Glutamatergic neuron (in vitro differentiated cells): ENCODE measurements at regions not wholly inside any gene's neighbourhood (a gene's known extent, or its start where the extent isn't known, plus 50 kb on each side); places are given as distances from the start of the nearest gene placed in this dataset.

Experiments used
- DNase-seq: peaks from one replicate; pipeline ENCODE4 v3.0.0; 2022
- H3K27ac Mint-ChIP-seq: one replicate; pipeline ENCODE4 v1.8.0; 2020; ENCODE audit warnings: mild to moderate bottlenecking, mixed read lengths, inconsistent platforms; ENCODE audit not compliant: unreplicated experiment
- H3K27me3 Mint-ChIP-seq: one replicate; pipeline ENCODE4 v1.8.0; 2020; ENCODE audit warnings: mild to moderate bottlenecking, moderate library complexity, mixed read lengths, inconsistent platforms; ENCODE audit not compliant: unreplicated experiment
- H3K36me3 Mint-ChIP-seq: one replicate; pipeline ENCODE4 v1.8.0; 2020; ENCODE audit warnings: mild to moderate bottlenecking, mixed read lengths, inconsistent platforms; ENCODE audit not compliant: unreplicated experiment
- H3K4me1 Mint-ChIP-seq: one replicate; pipeline ENCODE4 v1.8.0; 2020; ENCODE audit warnings: mild to moderate bottlenecking, low read depth, mixed read lengths, inconsistent platforms; ENCODE audit not compliant: unreplicated experiment
- H3K4me3 Mint-ChIP-seq: one replicate; pipeline ENCODE4 v1.8.0; 2020; ENCODE audit warnings: mild to moderate bottlenecking, mixed read lengths, inconsistent platforms; ENCODE audit not compliant: unreplicated experiment
- H3K9me3 Mint-ChIP-seq: one replicate; pipeline ENCODE4 v1.8.0; 2020; ENCODE audit warnings: mild to moderate bottlenecking, moderate library complexity, mixed read lengths, inconsistent platforms; ENCODE audit not compliant: unreplicated experiment
- TF ChIP-seq, protein P1 (sequence below): fragments of 200-600 bp; sonication (generic); IDR thresholded peaks from one replicate; pipeline ENCODE4 v1.5.0; 2021; ENCODE audit not compliant: partially characterized antibody, unreplicated experiment

DNA sequence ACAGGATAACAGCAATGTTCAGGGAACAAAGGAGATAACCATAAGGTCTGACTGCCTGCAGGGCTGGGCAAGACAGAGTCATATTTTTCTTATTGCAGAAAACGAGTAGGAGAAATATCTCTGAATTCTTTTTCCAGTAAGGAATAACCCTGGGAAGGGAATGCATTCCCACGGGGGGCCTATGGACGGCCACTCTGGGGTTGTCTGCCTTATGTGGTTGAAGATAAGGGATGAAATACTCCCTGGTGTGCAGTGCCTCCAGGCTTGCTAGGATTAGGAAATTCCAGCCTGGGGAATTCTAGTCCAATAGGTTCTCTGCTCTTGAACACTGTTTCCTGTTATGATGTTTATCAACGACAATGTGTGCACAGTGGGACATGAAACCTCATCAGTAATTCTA is 185.3 kb upstream of the HSFY2 start:
- Mint-ChIP-seq H3K27me3 (peaks cover 1% of the 10 kb centered on the region), H3K4me1 (peaks cover 5% of the 10 kb centered on the region), H3K36me3 (no peaks in the 10 kb centered on the region), H3K27ac (no peak overlapping the region), H3K9me3 (no peaks in the 10 kb centered on the region), H3K4me3 (no peak overlapping the region)
- TF ChIP-seq, protein P1, sequence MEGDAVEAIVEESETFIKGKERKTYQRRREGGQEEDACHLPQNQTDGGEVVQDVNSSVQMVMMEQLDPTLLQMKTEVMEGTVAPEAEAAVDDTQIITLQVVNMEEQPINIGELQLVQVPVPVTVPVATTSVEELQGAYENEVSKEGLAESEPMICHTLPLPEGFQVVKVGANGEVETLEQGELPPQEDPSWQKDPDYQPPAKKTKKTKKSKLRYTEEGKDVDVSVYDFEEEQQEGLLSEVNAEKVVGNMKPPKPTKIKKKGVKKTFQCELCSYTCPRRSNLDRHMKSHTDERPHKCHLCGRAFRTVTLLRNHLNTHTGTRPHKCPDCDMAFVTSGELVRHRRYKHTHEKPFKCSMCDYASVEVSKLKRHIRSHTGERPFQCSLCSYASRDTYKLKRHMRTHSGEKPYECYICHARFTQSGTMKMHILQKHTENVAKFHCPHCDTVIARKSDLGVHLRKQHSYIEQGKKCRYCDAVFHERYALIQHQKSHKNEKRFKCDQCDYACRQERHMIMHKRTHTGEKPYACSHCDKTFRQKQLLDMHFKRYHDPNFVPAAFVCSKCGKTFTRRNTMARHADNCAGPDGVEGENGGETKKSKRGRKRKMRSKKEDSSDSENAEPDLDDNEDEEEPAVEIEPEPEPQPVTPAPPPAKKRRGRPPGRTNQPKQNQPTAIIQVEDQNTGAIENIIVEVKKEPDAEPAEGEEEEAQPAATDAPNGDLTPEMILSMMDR = no peak
- DNase-seq = peak; percentile 15

DNA sequence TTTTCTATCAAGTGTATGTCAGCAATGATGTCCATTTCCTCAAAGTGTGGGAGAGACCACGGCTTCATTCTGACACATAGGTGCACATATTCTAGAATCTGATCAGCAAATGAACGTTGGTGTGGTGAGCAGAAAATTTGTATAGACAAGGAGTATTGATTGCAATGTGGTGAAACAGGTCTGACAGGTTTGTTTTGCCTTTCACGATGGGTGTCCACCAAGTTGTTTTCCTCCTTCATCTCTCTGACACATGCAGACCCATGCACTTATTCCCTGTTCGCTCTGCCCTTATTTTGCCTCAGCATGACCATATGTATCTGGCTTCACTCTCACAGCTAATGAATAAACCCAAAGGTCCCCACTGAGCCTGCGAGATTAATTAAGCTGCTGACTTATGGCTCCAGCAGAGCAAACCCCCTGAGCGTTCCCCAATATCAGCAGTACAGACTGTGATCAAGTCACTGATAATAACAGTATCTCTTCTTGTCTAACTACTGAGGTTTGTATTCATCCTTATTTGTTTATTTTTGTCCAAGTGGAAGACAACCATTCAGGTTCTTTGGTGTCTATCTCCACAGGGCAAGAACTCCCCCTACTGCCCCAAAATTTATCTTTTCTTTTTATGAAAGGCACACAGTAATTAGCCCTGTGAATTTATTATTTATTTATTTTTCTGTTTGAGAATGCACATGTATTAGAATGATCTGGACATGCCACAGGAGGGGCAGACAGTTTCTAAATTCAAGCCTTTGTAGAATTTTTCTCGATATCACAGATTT is 178.3 kb upstream of the HSFY2 start:
- no peak for DNase-seq
- Mint-ChIP-seq H3K27me3 (peaks cover 1% of the 10 kb centered on the region), H3K36me3 (no peaks in the 10 kb centered on the region)

DNA sequence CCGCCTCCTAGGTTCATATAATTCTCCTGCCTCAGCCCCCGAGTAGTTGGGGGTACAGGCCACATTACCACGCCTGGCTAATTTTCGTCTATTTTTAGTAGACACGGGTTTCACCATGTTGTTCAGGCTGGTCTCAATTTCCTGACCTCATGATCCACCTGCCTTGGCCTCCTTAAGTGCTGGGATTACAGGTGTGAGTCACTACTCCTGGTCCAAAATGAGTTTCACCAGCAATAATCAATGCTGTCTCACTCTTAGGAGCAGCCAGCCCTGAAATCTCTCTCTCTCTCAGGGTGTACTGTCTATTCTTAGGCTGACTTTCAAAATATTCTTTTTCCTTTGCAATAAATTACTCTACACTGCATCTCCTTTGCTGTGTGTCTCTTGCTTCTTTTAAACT is 177.5 kb upstream of the HSFY2 start:
- Mint-ChIP-seq H3K36me3 (no peaks in the 10 kb centered on the region), H3K27me3 (no peaks in the 10 kb centered on the region), H3K9me3 (peaks cover under 1% of the 10 kb centered on the region), H3K4me1 (peaks cover 6% of the 10 kb centered on the region), H3K27ac (no peak overlapping the region), H3K4me3 (no peak overlapping the region)
- DNase-seq = no peak
- TF ChIP-seq, protein P1 = no peak

More for the DNA sequence above, 178.3 kb upstream of the HSFY2 start:
- TF ChIP-seq, protein P1 = no peak
- Mint-ChIP-seq H3K4me1 (peaks cover 6% of the 10 kb centered on the region), H3K4me3 (no peak overlapping the region), H3K9me3 (no peaks in the 10 kb centered on the region), H3K27ac (no peak overlapping the region)

DNA sequence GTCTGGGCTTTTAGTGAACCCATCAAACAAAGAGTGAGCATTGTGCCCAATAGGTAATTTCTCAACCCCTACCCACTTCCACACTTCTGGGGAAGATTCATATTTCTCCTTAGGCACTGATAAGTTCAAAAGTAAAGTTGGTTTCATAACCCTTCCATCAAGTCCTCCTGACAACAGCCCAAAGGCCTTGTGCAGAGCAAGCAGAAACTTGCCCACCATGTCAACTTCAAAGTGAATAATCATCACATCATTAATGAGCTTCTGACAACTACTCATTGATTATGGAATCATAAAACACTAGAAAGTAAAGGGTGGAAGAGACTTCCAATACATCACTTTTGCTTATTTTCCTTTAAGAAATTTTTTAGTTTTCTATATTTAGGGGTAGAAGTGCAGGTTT is 163.3 kb upstream of the HSFY2 start:
- Mint-ChIP-seq H3K4me3 (no peak overlapping the region), H3K9me3 (no peaks in the 10 kb centered on the region), H3K36me3 (no peaks in the 10 kb centered on the region), H3K27ac (no peak overlapping the region), H3K27me3 (peaks cover 2% of the 10 kb centered on the region), H3K4me1 (no peaks in the 10 kb centered on the region)
- TF ChIP-seq, protein P1 = no peak
- no peak for DNase-seq

DNA sequence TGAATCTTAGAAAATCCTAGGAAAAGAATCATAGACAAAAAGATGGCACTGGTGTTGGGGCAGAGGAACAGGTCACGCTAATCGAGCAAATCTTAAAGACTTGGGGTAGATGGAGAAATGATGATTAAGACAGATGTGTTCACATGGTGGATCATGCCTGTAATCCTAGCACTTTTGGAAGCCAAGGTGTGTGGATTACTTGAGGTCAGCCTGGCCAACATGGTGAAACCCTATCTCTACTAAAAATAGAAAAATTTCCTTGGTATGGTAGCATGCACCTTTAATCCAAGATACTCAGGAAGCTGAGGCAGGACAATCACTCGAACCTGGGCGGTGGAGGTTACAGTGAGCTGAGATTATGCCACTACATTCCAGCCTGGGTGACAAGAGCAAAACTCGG is 145.7 kb upstream of the HSFY2 start:
- TF ChIP-seq, protein P1 = no peak
- H3K9me3 Mint-ChIP-seq = no peaks in the 10 kb centered on the region
- H3K27me3 Mint-ChIP-seq = no peaks in the 10 kb centered on the region
- no peaks in the 10 kb centered on the region for H3K36me3 Mint-ChIP-seq
- no peak overlapping the region for H3K27ac Mint-ChIP-seq
- no peak overlapping the region for H3K4me3 Mint-ChIP-seq
- DNase-seq = no peak
- no peaks in the 10 kb centered on the region for H3K4me1 Mint-ChIP-seq
